AG09319 (cell line): ENCODE measurements at regions not wholly inside any gene's neighbourhood (a gene's known extent, or its start where the extent isn't known, plus 50 kb on each side); places are given as distances from the start of the nearest gene placed in this dataset.

Experiments used
- DNase-seq: peaks from one replicate; pipeline ENCODE4 v3.0.0-alpha.2; 2010; ENCODE audit warnings: low read depth; ENCODE audit errors: extremely low read depth
- CTCF ChIP-seq: IDR thresholded peaks from 2 replicates; pipeline ENCODE4 v1.5.1; 2011; ENCODE audit warnings: low read depth, mild to moderate bottlenecking, inconsistent platforms, low read length, moderate library complexity

- DNase-seq, result no peak
- no peak for TF ChIP-seq CTCF
These were observed 51.8 kb upstream of the ANKRD34C start for GRCh38 chr15:79230766-79231165.

GRCh38 chr15:79222808-79223207 is 59.7 kb upstream of the ANKRD34C start:
- no peak for TF ChIP-seq CTCF
- no peak for DNase-seq

- DNase-seq, result no peak
- TF ChIP-seq CTCF, result no peak
These were observed 60.8 kb upstream of the ANKRD34C start for GRCh38 chr15:79221696-79222095.

- no peak for DNase-seq
- TF ChIP-seq CTCF, result no peak
These were observed 63.0 kb upstream of the ANKRD34C start for GRCh38 chr15:79219393-79220056.

GRCh38 chr15:79218588-79219200 is 63.8 kb upstream of the ANKRD34C start:
- no peak for DNase-seq
- peak; percentile 15 for TF ChIP-seq CTCF

- no peak for TF ChIP-seq CTCF
- no peak for DNase-seq
These were observed 68.9 kb upstream of the ANKRD34C start for GRCh38 chr15:79213650-79214049.

GRCh38 chr15:79212589-79213157 is 69.8 kb upstream of the ANKRD34C start:
- DNase-seq, result no peak
- TF ChIP-seq CTCF, result no peak
